ENCODE measurements at regions not wholly inside any gene's neighbourhood (a gene's known extent, or its start where the extent isn't known, plus 50 kb on each side); places are given as distances from the start of the nearest gene placed in this dataset.

- H3K27me3 ChIP-seq (ENCODE audit: control insufficient read depth, low read length) = peaks cover 3% of the 10 kb centered on the region
- no peaks in the 10 kb centered on the region for H3K4me1 ChIP-seq (ENCODE audit: control insufficient read depth, low read length)
- no peaks in the 10 kb centered on the region for H3K9me2 ChIP-seq (replicated peaks; ENCODE audit: control insufficient read depth, low read length)
- H3F3A ChIP-seq (ENCODE audit: control insufficient read depth, insufficient read depth) = no peaks in the 10 kb centered on the region
- no peak overlapping the region for H3K4me2 ChIP-seq (ENCODE audit: low read length)
- H3K36me3 ChIP-seq (ENCODE audit: control insufficient read depth, low read length) = no peaks in the 10 kb centered on the region
- H3K79me2 ChIP-seq (ENCODE audit: control insufficient read depth, low read length) = no peaks in the 10 kb centered on the region
- H3K4me3 ChIP-seq (ENCODE audit: low read length) = no peak overlapping the region
- TF ChIP-seq, protein P1, sequence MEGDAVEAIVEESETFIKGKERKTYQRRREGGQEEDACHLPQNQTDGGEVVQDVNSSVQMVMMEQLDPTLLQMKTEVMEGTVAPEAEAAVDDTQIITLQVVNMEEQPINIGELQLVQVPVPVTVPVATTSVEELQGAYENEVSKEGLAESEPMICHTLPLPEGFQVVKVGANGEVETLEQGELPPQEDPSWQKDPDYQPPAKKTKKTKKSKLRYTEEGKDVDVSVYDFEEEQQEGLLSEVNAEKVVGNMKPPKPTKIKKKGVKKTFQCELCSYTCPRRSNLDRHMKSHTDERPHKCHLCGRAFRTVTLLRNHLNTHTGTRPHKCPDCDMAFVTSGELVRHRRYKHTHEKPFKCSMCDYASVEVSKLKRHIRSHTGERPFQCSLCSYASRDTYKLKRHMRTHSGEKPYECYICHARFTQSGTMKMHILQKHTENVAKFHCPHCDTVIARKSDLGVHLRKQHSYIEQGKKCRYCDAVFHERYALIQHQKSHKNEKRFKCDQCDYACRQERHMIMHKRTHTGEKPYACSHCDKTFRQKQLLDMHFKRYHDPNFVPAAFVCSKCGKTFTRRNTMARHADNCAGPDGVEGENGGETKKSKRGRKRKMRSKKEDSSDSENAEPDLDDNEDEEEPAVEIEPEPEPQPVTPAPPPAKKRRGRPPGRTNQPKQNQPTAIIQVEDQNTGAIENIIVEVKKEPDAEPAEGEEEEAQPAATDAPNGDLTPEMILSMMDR (IDR thresholded peaks at IDR 0.05; ENCODE audit: low read depth, low read length, poor library complexity, severe bottlenecking) = no peak
- no peak for TF ChIP-seq EZH2phosphoT487 (IDR thresholded peaks at IDR 0.05; ENCODE audit: borderline replicate concordance, low read length)
- H3K27ac ChIP-seq (ENCODE audit: low read depth, low read length) = no peak overlapping the region
- H4K20me1 ChIP-seq (ENCODE audit: control insufficient read depth, insufficient read depth, low read depth, low read length) = no peaks in the 10 kb centered on the region
- no peaks in the 10 kb centered on the region for H3K9me3 ChIP-seq (ENCODE audit: control insufficient read depth, insufficient read depth, low read length)
These were observed 155.4 kb downstream of the SREK1 start for GRCh38 chr5:66299463-66299862.

GRCh38 chr5:66302344-66302743 lies 158.2 kb downstream of the SREK1 start:
- TF ChIP-seq, protein P1 (IDR thresholded peaks at IDR 0.05; ENCODE audit: low read depth, low read length, poor library complexity, severe bottlenecking) = no peak
- TF ChIP-seq EZH2phosphoT487 (IDR thresholded peaks at IDR 0.05; ENCODE audit: borderline replicate concordance, low read length) = no peak
- Histone ChIP-seq H3K9me2 (replicated peaks; ENCODE audit: control insufficient read depth, low read length) (no peaks in the 10 kb centered on the region), H4K20me1 (ENCODE audit: control insufficient read depth, insufficient read depth, low read depth, low read length) (no peaks in the 10 kb centered on the region), H3K4me3 (ENCODE audit: low read length) (no peak overlapping the region), H3K27me3 (ENCODE audit: control insufficient read depth, low read length) (peaks cover 3% of the 10 kb centered on the region; the same call in 1 of the 2 replicates), H3K36me3 (ENCODE audit: control insufficient read depth, low read length) (no peaks in the 10 kb centered on the region), H3K27ac (ENCODE audit: low read depth, low read length) (no peak overlapping the region), H3K9me3 (ENCODE audit: control insufficient read depth, insufficient read depth, low read length) (no peaks in the 10 kb centered on the region), H3K4me2 (ENCODE audit: low read length) (no peak overlapping the region), H3F3A (ENCODE audit: control insufficient read depth, insufficient read depth) (no peaks in the 10 kb centered on the region), H3K4me1 (ENCODE audit: control insufficient read depth, low read length) (no peaks in the 10 kb centered on the region), H3K79me2 (ENCODE audit: control insufficient read depth, low read length) (no peaks in the 10 kb centered on the region)

DNA sequence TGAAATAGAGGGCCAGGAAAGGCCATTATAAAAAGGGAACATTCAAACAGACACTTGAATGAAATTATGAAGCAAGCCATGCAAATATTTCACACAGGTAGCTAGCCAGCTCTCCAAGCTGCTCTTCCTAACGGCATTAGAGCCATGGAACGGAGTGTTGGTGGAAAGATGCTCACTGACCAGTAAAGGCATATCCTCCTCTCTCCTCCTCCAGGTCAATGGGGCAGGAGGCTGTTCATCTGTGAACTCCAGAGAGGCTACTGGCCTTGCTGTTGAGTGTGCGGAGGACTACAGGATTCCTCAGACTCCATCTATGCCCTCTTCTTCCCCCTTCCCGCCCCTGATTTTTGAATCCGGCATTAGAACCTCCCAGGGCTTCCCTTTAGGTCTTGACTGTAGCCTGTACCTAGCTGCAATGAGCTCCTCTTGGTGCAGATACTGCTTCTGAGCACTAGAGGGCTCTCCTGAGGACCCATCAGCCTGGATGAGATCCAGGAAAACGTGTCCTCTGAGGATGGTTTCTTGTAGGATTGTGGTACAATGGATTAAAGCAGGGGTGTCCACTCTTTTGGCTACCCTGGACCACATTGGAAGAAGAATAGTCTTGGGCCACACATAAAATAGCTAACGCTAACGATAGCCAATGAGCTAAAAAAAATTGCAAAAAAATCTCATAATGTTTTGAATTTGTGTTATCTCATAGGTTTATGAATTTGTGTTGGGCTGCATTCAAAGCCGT lies 162.2 kb downstream of the SREK1 start:
- no peak overlapping the region for H3K27ac ChIP-seq (ENCODE audit: low read depth, low read length)
- no peaks in the 10 kb centered on the region; the same call in 1 of the 2 replicates for H3K27me3 ChIP-seq (ENCODE audit: control insufficient read depth, low read length)
- TF ChIP-seq, protein P1 (IDR thresholded peaks at IDR 0.05; ENCODE audit: low read depth, low read length, poor library complexity, severe bottlenecking) = peak; percentile 90
- TF ChIP-seq EZH2phosphoT487 (IDR thresholded peaks at IDR 0.05; ENCODE audit: borderline replicate concordance, low read length) = no peak
- H3K79me2 ChIP-seq (ENCODE audit: control insufficient read depth, low read length) = no peaks in the 10 kb centered on the region
- H3K9me3 ChIP-seq (ENCODE audit: control insufficient read depth, insufficient read depth, low read length) = no peaks in the 10 kb centered on the region
- H3K4me1 ChIP-seq (ENCODE audit: control insufficient read depth, low read length) = no peaks in the 10 kb centered on the region
- H3K36me3 ChIP-seq (ENCODE audit: control insufficient read depth, low read length) = no peaks in the 10 kb centered on the region
- H3K9me2 ChIP-seq (replicated peaks; ENCODE audit: control insufficient read depth, low read length) = no peaks in the 10 kb centered on the region
- H3K4me3 ChIP-seq (ENCODE audit: low read length) = no peak overlapping the region
- no peaks in the 10 kb centered on the region for H4K20me1 ChIP-seq (ENCODE audit: control insufficient read depth, insufficient read depth, low read depth, low read length)
- H3F3A ChIP-seq (ENCODE audit: control insufficient read depth, insufficient read depth) = no peaks in the 10 kb centered on the region
- no peak overlapping the region for H3K4me2 ChIP-seq (ENCODE audit: low read length)

All from DOHH2 (cell line).